Thyroid gland (tissue), 4 donors: ENCODE measurements at regions not wholly inside any gene's neighbourhood (a gene's known extent, or its start where the extent isn't known, plus 50 kb on each side); places are given as distances from the start of the nearest gene placed in this dataset.

Experiments used
- POLR2A ChIP-seq, 2 donors: fragments of 450-650 bp; IDR thresholded peaks; one replicate each; pipeline ENCODE4 v1.6.1; 2017; ENCODE audit warnings: antibody characterized with exemption in 2 of 2, mild to moderate bottlenecking in 2 of 2, moderate library complexity in 1 of 2
- TF ChIP-seq, protein P1 (sequence below), 6 experiments: fragments of 200-600 bp in 3 of 6; fragments of 450-650 bp in 3 of 6; sonication (generic) in 3 of 6; IDR thresholded peaks; one replicate each; pipeline ENCODE4 v1.5.1; 2016 to 2019; ENCODE audit warnings: antibody characterized with exemption in 6 of 6, mild to moderate bottlenecking in 2 of 6, inconsistent platforms in 1 of 6, moderate library complexity in 1 of 6

DNA sequence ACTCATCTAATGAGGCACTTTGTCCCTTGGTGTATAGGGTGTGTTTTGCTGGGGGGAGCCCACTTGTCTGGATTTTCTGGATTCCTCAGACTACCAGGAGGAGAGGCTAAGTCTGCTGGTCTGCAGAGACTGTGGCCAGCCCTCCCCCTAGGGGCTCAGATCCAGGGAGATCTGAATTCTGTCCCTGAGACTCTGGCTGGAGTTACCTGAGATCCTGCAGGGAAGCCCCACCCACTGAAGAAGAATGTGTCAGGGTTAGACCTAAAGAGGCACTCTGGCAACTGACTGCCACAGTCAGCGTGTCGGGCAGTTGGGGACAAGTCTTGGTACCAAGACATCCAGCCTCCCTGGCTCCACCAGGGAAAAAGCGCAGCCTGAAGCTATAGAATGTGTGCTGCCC, 138.9 kb downstream of the DCAF12L2 start:
- TF ChIP-seq, protein P1, sequence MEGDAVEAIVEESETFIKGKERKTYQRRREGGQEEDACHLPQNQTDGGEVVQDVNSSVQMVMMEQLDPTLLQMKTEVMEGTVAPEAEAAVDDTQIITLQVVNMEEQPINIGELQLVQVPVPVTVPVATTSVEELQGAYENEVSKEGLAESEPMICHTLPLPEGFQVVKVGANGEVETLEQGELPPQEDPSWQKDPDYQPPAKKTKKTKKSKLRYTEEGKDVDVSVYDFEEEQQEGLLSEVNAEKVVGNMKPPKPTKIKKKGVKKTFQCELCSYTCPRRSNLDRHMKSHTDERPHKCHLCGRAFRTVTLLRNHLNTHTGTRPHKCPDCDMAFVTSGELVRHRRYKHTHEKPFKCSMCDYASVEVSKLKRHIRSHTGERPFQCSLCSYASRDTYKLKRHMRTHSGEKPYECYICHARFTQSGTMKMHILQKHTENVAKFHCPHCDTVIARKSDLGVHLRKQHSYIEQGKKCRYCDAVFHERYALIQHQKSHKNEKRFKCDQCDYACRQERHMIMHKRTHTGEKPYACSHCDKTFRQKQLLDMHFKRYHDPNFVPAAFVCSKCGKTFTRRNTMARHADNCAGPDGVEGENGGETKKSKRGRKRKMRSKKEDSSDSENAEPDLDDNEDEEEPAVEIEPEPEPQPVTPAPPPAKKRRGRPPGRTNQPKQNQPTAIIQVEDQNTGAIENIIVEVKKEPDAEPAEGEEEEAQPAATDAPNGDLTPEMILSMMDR (IDR thresholded peaks at IDR 0.05) = no peak
- no peak for TF ChIP-seq POLR2A (IDR thresholded peaks at IDR 0.05)
